ENCODE measurements at regions not wholly inside any gene's neighbourhood (a gene's known extent, or its start where the extent isn't known, plus 50 kb on each side); places are given as distances from the start of the nearest gene placed in this dataset.

DNA sequence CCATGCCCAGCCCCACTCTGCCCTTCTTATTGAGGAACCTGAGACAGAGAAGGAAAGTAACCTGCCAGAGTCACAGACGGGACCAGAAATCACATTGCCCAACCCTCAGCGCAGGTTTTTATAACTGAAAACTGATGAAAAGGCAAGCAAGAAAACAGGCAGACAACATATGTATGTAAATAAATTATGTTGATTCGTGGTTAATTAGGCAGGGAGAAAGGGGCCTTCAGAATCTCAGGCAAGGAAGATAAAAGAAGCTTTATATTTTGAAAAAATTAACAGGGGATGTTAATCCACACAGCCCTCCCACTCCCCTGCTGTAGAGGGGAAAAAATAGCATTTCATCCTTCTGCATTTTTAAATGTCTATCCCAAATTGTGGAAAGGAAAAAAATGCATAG lies 378.5 kb downstream of the PIK3C3 start:
- Histone ChIP-seq H3K9me3 (ENCODE audit: control insufficient read depth, low read depth, low read length) (no peaks in the 10 kb centered on the region), H3K4me1 (ENCODE audit: control insufficient read depth, extremely low read depth, insufficient read depth, low read length) (no peaks in the 10 kb centered on the region), H4K20me1 (ENCODE audit: control insufficient read depth, extremely low read depth, insufficient read depth, low read length) (no peaks in the 10 kb centered on the region), H3K27me3 (ENCODE audit: control insufficient read depth, extremely low read depth, insufficient read depth, low read length) (no peaks in the 10 kb centered on the region), H3K79me2 (ENCODE audit: control insufficient read depth, insufficient read depth, low read length) (no peaks in the 10 kb centered on the region), H3K9me1 (ENCODE audit: control insufficient read depth, extremely low read depth, insufficient read depth, low read length) (no peaks in the 10 kb centered on the region), H3K9ac (ENCODE audit: control insufficient read depth, extremely low read depth, insufficient read depth, low read length) (no peak overlapping the region), H3K4me2 (ENCODE audit: control insufficient read depth, extremely low read depth, insufficient read depth, low read depth, low read length) (no peak overlapping the region), H3K36me3 (ENCODE audit: control insufficient read depth in 2 of 2, extremely low read depth in 1 of 2, insufficient read depth in 2 of 2, low read length in 2 of 2) (no peaks in the 10 kb centered on the region), H3K27ac (ENCODE audit: control insufficient read depth, insufficient read depth, low read length) (no peak overlapping the region), H2AFZ (ENCODE audit: control insufficient read depth, low read length) (no peak overlapping the region), H3K4me3 (ENCODE audit: control insufficient read depth in 2 of 3, extremely low read depth in 1 of 3, insufficient read depth in 2 of 3, low read depth in 1 of 3, low read length in 3 of 3) (no peak overlapping the region)
- no peak for TF ChIP-seq EZH2 (IDR thresholded peaks at IDR 0.05; ENCODE audit: low read length)
- TF ChIP-seq, protein P1, sequence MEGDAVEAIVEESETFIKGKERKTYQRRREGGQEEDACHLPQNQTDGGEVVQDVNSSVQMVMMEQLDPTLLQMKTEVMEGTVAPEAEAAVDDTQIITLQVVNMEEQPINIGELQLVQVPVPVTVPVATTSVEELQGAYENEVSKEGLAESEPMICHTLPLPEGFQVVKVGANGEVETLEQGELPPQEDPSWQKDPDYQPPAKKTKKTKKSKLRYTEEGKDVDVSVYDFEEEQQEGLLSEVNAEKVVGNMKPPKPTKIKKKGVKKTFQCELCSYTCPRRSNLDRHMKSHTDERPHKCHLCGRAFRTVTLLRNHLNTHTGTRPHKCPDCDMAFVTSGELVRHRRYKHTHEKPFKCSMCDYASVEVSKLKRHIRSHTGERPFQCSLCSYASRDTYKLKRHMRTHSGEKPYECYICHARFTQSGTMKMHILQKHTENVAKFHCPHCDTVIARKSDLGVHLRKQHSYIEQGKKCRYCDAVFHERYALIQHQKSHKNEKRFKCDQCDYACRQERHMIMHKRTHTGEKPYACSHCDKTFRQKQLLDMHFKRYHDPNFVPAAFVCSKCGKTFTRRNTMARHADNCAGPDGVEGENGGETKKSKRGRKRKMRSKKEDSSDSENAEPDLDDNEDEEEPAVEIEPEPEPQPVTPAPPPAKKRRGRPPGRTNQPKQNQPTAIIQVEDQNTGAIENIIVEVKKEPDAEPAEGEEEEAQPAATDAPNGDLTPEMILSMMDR (optimal IDR thresholded peaks at IDR 0.05 in 1 of 3, IDR thresholded peaks at IDR 0.05 in 1 of 3, conservative IDR thresholded peaks at IDR 0.05 in 1 of 3; ENCODE audit: extremely low read depth in 1 of 3, insufficient read depth in 2 of 3, low read length in 3 of 3), result no peak
- DNase-seq (ENCODE audit: low read depth, low spot score), result no peak
- dilution Hi-C loops (cut with MboI; ENCODE audit: extremely low pct_ligation_motif_present, low sequenced_read_pairs), result no loop called here
- FAIRE-seq, result no peak

DNA sequence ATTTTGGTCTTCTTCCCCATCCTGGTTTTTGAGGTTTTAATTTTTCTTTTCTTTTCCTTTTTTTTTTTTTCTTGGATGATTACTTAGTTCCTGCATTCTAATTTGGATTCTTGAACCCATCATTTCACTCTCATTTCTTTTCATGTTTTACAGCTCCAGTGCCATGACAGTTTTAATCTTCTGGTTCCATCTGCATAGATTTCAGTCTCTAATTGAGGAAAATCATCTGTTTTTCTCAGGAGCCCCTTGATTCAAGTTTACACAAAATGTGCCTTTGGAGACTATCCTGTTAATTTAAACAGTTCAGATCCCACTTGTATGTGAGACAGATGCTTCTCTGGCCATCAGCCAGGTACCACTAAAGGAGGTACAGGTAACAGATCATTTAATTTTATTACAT lies 379.9 kb downstream of the PIK3C3 start:
- no peaks in the 10 kb centered on the region for H4K20me1 ChIP-seq (ENCODE audit: control insufficient read depth, extremely low read depth, insufficient read depth, low read length)
- H3K79me2 ChIP-seq (ENCODE audit: control insufficient read depth, insufficient read depth, low read length), result no peaks in the 10 kb centered on the region
- H3K9me3 ChIP-seq (ENCODE audit: control insufficient read depth, low read depth, low read length), result no peaks in the 10 kb centered on the region
- H3K9ac ChIP-seq (ENCODE audit: control insufficient read depth, extremely low read depth, insufficient read depth, low read length), result no peak overlapping the region
- dilution Hi-C loops (cut with MboI; ENCODE audit: extremely low pct_ligation_motif_present, low sequenced_read_pairs), result no loop called here
- no peak overlapping the region for H2AFZ ChIP-seq (ENCODE audit: control insufficient read depth, low read length)
- no peaks in the 10 kb centered on the region for H3K9me1 ChIP-seq (ENCODE audit: control insufficient read depth, extremely low read depth, insufficient read depth, low read length)
- no peaks in the 10 kb centered on the region for H3K36me3 ChIP-seq (ENCODE audit: control insufficient read depth in 2 of 2, extremely low read depth in 1 of 2, insufficient read depth in 2 of 2, low read length in 2 of 2)
- FAIRE-seq, result no peak
- no peak overlapping the region for H3K4me3 ChIP-seq (ENCODE audit: control insufficient read depth in 2 of 3, extremely low read depth in 1 of 3, insufficient read depth in 2 of 3, low read depth in 1 of 3, low read length in 3 of 3)
- H3K4me1 ChIP-seq (ENCODE audit: control insufficient read depth, extremely low read depth, insufficient read depth, low read length), result no peaks in the 10 kb centered on the region
- no peak overlapping the region for H3K27ac ChIP-seq (ENCODE audit: control insufficient read depth, insufficient read depth, low read length)
- no peaks in the 10 kb centered on the region for H3K27me3 ChIP-seq (ENCODE audit: control insufficient read depth, extremely low read depth, insufficient read depth, low read length)
- DNase-seq (ENCODE audit: low read depth, low spot score), result no peak
- H3K4me2 ChIP-seq (ENCODE audit: control insufficient read depth, extremely low read depth, insufficient read depth, low read depth, low read length), result no peak overlapping the region
- TF ChIP-seq, protein P1 (optimal IDR thresholded peaks at IDR 0.05 in 1 of 3, IDR thresholded peaks at IDR 0.05 in 1 of 3, conservative IDR thresholded peaks at IDR 0.05 in 1 of 3; ENCODE audit: extremely low read depth in 1 of 3, insufficient read depth in 2 of 3, low read length in 3 of 3), result no peak
- no peak for TF ChIP-seq EZH2 (IDR thresholded peaks at IDR 0.05; ENCODE audit: low read length)
